ENCODE measurements at regions not wholly inside any gene's neighbourhood (a gene's known extent, or its start where the extent isn't known, plus 50 kb on each side); places are given as distances from the start of the nearest gene placed in this dataset.
A peak's percentile ranks its signal among the peaks of the same experiment; 100 is the strongest.
"Not testable (repeated sequence)": the region's sequence is repeated elsewhere in the genome, so short reads cannot be mapped to it uniquely, and the experiment has no call there.

GRCh38 chr4:53959343-53960120 is 104.9 kb downstream of the CHIC2 start:
- no peak for DNase-seq (ENCODE audit: low read depth in 2 of 2)

- DNase-seq (ENCODE audit: low read depth in 2 of 2) = no peak
Measured at GRCh38 chr4:53956454-53956853, 108.0 kb downstream of the CHIC2 start.

- no peak for DNase-seq (ENCODE audit: low read depth in 2 of 2)
Measured at GRCh38 chr4:53956053-53956452, 108.4 kb downstream of the CHIC2 start.

DNA sequence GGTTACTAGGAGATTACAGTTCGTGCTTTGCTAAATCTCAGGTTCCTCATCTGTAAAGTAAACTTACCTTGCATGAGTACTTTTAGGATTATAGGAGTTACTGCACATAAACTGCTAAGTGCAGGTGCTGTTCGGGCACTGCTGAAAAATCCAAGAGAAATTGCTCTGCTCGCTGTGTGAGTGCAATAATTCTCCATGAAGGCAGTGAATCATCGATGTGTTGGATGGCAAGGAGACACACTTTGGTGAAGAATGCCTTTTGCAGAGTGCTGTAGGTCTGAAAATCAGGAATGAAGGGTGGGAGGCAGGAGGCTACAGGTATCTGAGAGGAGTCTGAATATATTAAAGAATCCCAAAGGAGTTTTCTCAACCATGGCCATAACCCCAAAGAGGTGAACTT is 113.0 kb downstream of the CHIC2 start:
- no peak for DNase-seq (ENCODE audit: low read depth in 2 of 2)

GRCh38 chr4:53943345-53944085 is 120.9 kb downstream of the CHIC2 start:
- no peak for DNase-seq (ENCODE audit: low read depth in 2 of 2)

GRCh38 chr4:53942712-53943111 is 121.7 kb downstream of the CHIC2 start:
- no peak for DNase-seq (ENCODE audit: low read depth in 2 of 2)

DNA sequence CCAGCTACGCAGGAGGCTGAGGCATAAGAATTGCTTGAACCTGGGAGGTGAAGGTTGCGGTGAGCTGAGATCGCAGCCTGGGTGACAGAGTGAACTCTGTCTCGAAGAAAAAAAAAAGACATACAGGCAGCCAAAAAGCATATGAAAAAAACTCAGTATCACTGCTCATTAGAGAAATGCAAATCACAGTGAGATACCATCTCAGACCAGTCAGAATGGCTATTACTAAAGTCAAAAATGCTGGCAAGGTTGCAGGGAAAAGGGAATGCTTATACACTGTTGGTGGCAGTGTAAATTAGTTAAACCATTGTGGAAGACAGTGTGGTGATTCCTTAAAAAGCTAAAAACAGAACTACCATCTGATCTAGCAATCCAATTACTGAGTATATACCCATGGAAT is 123.1 kb downstream of the CHIC2 start:
- no peak for DNase-seq (ENCODE audit: low read depth in 2 of 2)

DNA sequence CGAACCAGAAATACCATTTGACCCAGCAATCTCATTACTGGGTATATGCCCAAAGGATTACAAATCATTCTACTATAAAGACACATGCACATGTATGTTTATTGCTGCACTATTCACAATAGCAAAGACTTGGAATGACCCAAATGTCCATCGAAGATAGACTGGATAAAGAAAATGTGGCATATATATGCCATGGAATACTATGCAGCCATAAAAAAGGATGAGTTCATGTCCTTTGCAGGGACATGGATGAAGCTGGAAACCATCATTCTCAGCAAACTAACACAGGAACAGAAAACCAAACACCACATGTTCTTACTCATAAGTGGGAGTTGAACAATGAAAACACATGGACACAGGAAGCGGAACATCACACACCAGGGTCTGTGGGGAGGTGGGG is 124.5 kb downstream of the CHIC2 start:
- DNase-seq (ENCODE audit: low read depth in 2 of 2) = not testable (repeated sequence)

- no peak for DNase-seq (ENCODE audit: low read depth in 2 of 2)
Measured at GRCh38 chr4:53937918-53938317, 126.5 kb downstream of the CHIC2 start.

- no peak for DNase-seq (ENCODE audit: low read depth in 2 of 2)
Measured at GRCh38 chr4:53937327-53937726, 127.1 kb downstream of the CHIC2 start.

- DNase-seq (ENCODE audit: low read depth in 2 of 2) = no peak
Measured at GRCh38 chr4:53935780-53936179, 128.6 kb downstream of the CHIC2 start.

GRCh38 chr4:53932796-53933610 is 131.4 kb downstream of the CHIC2 start:
- no peak for DNase-seq (ENCODE audit: low read depth in 2 of 2)

DNA sequence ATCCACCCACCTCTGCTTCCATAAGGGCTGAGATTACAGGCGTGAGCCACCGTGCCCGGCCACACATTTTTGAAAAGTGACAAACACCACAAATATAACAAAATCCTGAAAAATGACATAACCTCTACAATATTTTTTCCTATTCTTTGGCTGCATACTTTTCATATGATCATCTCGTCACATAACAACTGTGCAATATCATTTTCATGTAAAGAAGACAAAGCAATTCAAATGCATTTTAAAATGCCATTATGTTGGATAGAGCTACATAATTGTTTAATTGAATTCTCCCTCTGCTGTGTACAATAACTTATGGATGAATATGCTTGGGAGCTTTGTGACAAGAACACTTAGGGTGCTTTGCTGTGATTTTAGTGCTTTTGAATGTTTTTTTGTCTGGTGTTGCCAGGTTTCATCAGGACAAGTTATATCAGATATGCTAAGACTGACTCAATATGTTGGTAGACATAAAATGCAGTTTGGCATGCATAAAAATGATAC is 132.9 kb downstream of the CHIC2 start:
- no peak for DNase-seq (ENCODE audit: low read depth in 2 of 2)

DNA sequence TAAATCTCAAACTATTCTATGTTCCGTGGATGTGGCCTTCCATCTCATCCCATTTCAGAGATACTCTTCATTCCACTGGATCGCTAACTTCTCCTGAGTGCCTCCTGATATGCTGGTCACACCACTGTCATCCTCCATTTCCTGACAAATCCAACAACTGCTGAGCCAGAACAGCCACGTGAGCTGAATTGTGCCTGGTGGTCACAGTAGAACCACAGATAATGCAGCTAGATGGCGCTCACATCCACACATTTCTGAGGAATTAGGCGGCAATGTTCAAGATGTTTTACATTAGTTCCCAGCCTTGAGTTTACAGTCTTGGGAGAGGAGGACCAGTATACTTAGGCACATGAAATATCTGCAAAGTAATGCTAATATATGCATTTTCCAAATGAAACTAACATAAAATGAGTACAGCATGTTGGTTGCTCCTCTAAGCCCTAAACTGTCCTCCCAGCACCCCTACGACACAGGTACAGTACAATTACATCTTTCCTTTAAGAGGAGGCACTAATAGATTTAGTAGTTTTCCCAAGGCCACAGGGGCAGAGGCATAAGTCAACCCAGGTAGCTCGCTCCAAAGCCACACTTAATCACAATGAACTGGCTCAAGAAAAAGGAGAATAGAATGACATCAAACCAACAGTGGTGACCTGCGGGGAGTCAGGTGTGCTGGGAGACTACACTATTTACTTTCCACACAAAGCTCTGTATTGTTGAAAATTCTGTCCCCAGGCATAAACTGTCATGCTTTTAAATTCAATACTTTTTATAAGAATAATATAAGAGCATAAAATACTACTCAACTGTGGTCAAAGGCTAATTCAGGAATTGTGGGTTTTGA is 134.2 kb downstream of the CHIC2 start:
- DNase-seq (ENCODE audit: low read depth in 2 of 2) = peak in 1 of 2 donors; percentile 6

GRCh38 chr4:53929311-53929710 is 135.1 kb downstream of the CHIC2 start:
- no peak for DNase-seq (ENCODE audit: low read depth in 2 of 2)

DNA sequence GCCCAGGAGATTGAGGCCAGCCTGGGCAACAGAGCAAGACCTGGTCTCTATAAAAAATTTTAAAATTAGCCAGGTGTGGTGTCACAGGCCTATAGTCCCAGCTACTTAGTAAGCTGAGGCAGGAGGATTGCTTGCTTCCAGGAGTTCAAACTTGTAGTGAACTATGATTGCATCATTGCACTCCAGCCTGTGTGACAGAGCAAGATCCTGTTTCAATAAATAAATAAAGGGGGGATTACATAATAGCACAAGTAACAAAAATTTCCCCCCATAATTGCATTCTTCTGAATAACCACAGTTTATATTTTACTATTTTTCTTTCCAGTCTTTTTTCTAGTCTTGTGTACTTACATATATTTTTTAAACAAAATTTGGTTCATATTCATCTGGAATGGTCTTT is 135.6 kb downstream of the CHIC2 start:
- DNase-seq (ENCODE audit: low read depth in 2 of 2) = no peak

DNA sequence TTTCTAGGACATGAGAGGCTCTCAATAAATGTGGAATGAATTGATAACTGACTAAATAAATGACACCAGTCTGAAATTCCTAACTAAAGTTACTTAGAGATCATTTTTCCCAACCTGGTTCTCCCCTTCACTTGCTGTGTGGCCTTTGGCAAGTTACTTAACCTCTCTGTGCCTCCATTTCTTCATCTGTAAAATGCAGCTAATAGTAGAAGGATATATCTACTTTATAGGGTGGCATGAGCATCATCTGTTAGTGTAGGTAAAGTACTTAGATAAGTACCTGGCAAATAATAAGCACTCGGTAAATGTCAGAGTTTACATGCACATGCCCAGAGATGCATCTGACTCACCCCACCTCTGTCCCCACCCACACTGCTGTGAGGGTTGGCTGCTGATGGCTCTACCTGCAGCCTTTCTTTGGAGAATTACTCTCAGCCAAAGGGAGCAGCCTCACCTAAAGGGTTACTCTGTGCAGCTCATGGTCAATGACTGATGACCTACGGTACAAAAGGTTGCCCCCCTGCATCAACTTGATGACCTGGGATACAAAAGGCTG is 139.3 kb downstream of the CHIC2 start:
- DNase-seq (ENCODE audit: low read depth in 2 of 2) = no peak

DNA sequence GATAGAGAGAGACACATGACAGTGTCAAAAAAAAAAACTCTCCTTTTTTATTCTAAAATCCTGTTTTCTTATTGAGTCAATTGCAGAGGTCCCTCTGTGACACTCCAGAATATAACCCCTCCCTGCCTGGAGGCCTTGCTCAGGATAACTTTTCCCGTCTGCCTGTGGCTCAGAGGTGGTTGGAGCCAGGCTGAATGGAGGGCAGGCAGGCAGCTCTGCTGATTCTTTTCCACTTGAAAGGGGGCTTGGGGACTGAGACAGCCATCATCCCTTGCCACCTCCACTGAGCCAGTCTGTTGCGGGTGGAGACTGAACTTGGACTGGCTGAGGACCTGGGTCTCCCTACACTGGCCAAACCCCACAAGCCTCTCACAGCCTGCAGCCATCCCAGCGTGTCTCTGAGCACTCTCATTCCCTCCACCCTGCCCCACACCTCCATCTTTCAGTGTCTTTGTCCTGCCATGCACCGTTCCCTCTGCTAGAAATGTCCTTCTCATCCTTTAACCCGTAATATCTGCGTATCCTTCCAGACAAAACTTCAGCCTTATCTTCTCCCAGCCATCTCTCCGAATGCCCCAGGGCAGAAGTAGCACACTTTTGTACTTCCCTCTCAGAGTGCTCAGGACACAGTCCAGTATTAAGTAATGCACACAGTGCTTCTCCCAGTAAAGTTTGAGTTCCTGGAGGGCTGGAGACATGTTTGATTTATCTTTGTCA is 139.9 kb downstream of the CHIC2 start:
- no peak for DNase-seq (ENCODE audit: low read depth in 2 of 2)

DNA sequence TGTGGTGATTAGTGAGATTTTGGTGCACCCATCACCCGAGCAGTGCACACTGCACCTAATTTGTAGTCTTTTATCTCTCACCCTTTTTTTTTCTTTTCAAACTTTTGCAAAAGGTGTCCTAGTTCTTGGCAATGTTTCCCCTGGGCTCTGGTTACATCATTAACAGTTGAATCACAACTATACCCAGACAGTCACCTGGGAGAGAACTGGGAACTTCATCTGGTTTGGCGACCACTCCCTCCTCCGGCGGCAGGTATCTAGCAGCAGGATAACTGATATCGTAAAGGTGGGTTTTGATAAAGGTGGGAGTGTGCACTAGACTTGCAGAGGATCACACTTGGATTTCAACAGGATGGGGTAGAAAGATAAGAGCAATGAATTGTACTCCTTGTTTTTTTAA is 140.5 kb downstream of the CHIC2 start:
- DNase-seq (ENCODE audit: low read depth in 2 of 2) = no peak

DNA sequence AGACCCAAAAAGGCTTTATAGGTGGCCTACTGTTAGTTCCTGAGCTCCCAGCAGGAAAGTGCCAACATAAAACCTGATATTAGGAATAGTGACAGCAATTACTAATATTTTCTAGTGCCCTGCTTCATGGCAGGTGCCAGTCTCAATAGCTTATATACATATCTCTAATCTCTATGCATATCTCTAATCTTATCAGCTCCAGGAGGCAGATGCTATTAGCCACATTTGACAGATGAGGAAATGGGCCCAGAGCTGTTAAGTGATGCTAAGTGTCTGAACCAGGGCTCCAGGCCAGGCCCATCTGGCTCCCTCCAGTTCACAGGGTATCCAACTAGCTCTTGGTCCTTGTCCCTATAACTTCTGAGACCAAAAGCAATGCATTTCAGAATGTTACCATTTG is 142.5 kb downstream of the CHIC2 start:
- DNase-seq (ENCODE audit: low read depth in 2 of 2) = no peak

All from stimulated activated CD8-positive, alpha-beta memory T cell treated with anti-CD3 and anti-CD28 coated beads, Interleukin-15, amount 100 ng/mL, for 4 hours (primary cell).